ENCODE measurements at regions not wholly inside any gene's neighbourhood (a gene's known extent, or its start where the extent isn't known, plus 50 kb on each side); places are given as distances from the start of the nearest gene placed in this dataset.

- no peak for TF ChIP-seq ZNF513 (tag by site-specific recombination; IDR thresholded peaks at IDR 0.05)
- no peak for TF ChIP-seq ZNF157 (tag by site-specific recombination; IDR thresholded peaks at IDR 0.05)
- no peak for TF ChIP-seq HIC1 (tag by site-specific recombination; IDR thresholded peaks at IDR 0.05)
- no peak for TF ChIP-seq ZNF501 (tag by site-specific recombination; IDR thresholded peaks at IDR 0.05)
- no peak for TF ChIP-seq ZNF514 (tag by site-specific recombination; IDR thresholded peaks at IDR 0.05)
These were observed 284.3 kb upstream of the SYT1 start (continued) for GRCh38 chr12:78580296-78580695.

- POLR2A ChIA-PET = no interaction called here
- CTCF ChIA-PET = interaction anchor here (0.6 to 1.3 kb wide), 2 partner anchors 10 to 422 kb away, joined by 3 to 5 read pairs; no protein-coding TSS in a partner anchor
- no peak overlapping the region for H3K4me3 ChIP-seq (ENCODE audit: low read depth, low read length)
- TF ChIP-seq ZNF654 (tag by site-specific recombination; IDR thresholded peaks at IDR 0.05; ENCODE audit: low read depth) = peak; percentile 17
- TF ChIP-seq ZNF488 (tag by site-specific recombination; IDR thresholded peaks at IDR 0.05) = no peak
- H3K36me3 ChIP-seq (ENCODE audit: control insufficient read depth in 2 of 2, insufficient read depth in 1 of 2, low read length in 2 of 2) = no peaks in the 10 kb centered on the region; a peak in 1 of 3 replicates
- no peak overlapping the region for H3K27ac ChIP-seq (ENCODE audit: extremely low read depth, low read depth, low read length)
- no peaks in the 10 kb centered on the region for H3K9me3 ChIP-seq (ENCODE audit: control insufficient read depth, insufficient read depth, low read depth, low read length)
- H3K4me1 ChIP-seq (ENCODE audit: control insufficient read depth, insufficient read depth, low read length) = no peaks in the 10 kb centered on the region
These were observed 279.9 kb upstream of the SYT1 start for GRCh38 chr12:78584695-78585094.

- ChIA-PET POLR2A (no interaction called here), CTCF (interaction anchor here (0.6 kb wide), 2 partner anchors 422 to 434 kb away, joined by 3 to 4 read pairs; no protein-coding TSS in a partner anchor)
- no peak overlapping the region for H3K27ac ChIP-seq (ENCODE audit: extremely low read depth, low read depth, low read length)
- H3K4me1 ChIP-seq (ENCODE audit: control insufficient read depth, insufficient read depth, low read length) = no peaks in the 10 kb centered on the region
- no peak overlapping the region for H3K4me3 ChIP-seq (ENCODE audit: low read depth, low read length)
- TF ChIP-seq KLF16 (tag by site-specific recombination; IDR thresholded peaks at IDR 0.05) (no peak), KLF17 (tag by site-specific recombination; IDR thresholded peaks at IDR 0.05) (no peak), TRIM28 (IDR thresholded peaks at IDR 0.05; ENCODE audit: borderline replicate concordance, low read length) (peak; percentile 56; the same call in 1 of the 2 replicates), ZNF391 (tag by site-specific recombination; IDR thresholded peaks at IDR 0.05; ENCODE audit: borderline replicate concordance, low read depth) (no peak), ZNF175 (tag by site-specific recombination; IDR thresholded peaks at IDR 0.05) (no peak), ZNF274 (IDR thresholded peaks at IDR 0.05; ENCODE audit: low read length) (no peak), ZNF274 (tag by site-specific recombination; IDR thresholded peaks at IDR 0.05; ENCODE audit: borderline replicate concordance) (no peak), SETDB1 (IDR thresholded peaks at IDR 0.05; ENCODE audit: insufficient read length, low read length) (peak; percentile 95)
- H3K9me3 ChIP-seq (ENCODE audit: control insufficient read depth, insufficient read depth, low read depth, low read length) = no peaks in the 10 kb centered on the region
- H3K36me3 ChIP-seq (ENCODE audit: control insufficient read depth in 2 of 2, insufficient read depth in 1 of 2, low read length in 2 of 2) = no peaks in the 10 kb centered on the region; a peak in 1 of 3 replicates
These were observed 279.4 kb upstream of the SYT1 start for GRCh38 chr12:78585132-78585531.

- H3K27ac ChIP-seq (ENCODE audit: extremely low read depth, low read depth, low read length) = no peak overlapping the region
- no peak overlapping the region for H3K4me3 ChIP-seq (ENCODE audit: low read depth, low read length)
- CTCF ChIA-PET = interaction anchor here (0.5 kb wide), 1 partner anchor 532 kb away, joined by 3 read pairs; no protein-coding TSS in a partner anchor
- POLR2A ChIA-PET = no interaction called here
- H3K36me3 ChIP-seq (ENCODE audit: control insufficient read depth in 2 of 2, insufficient read depth in 1 of 2, low read length in 2 of 2) = no peaks in the 10 kb centered on the region; a peak in 1 of 3 replicates
- TF ChIP-seq ZNF416 (tag by site-specific recombination; IDR thresholded peaks at IDR 0.05) (no peak), ZNF223 (tag by site-specific recombination; IDR thresholded peaks at IDR 0.05) (no peak)
- H3K4me1 ChIP-seq (ENCODE audit: control insufficient read depth, insufficient read depth, low read length) = no peaks in the 10 kb centered on the region
- no peaks in the 10 kb centered on the region for H3K9me3 ChIP-seq (ENCODE audit: control insufficient read depth, insufficient read depth, low read depth, low read length)
These were observed 277.8 kb upstream of the SYT1 start for GRCh38 chr12:78586790-78587189.

Data from HEK293 (cell line).